K562 (cell line): ENCODE measurements at regions not wholly inside any gene's neighbourhood (a gene's known extent, or its start where the extent isn't known, plus 50 kb on each side); places are given as distances from the start of the nearest gene placed in this dataset.
"Not testable (repeated sequence)": the region's sequence is repeated elsewhere in the genome, so short reads cannot be mapped to it uniquely, and the experiment has no call there.

Experiments used
- ATAC-seq: fragments of 200-7000 bp; cut with Tn5 transposase; 3 replicates; pipeline ENCODE4 v1.9.1; 2020; ENCODE audit warnings: moderate library complexity
- BruUV-seq: library from RNA; stranded (reverse); fragments of 400-500 nt; replicated peaks from 2 replicates; lab custom pipeline; 2021; lab: Mats Ljungman, UMichigan
- CTCF ChIA-PET: fragments of 300-600 bp; formaldehyde crosslinking; extraction: SDS; loops from one replicate; lab custom pipeline; 2021; ENCODE audit warnings: low intra/inter-chr PET ratio; lab: Yijun Ruan, JAX
- POLR2A ChIA-PET: fragments of 300-600, 350-650 bp; sonication (Branson Sonifier 250); formaldehyde crosslinking; extraction: SDS; loops from one replicate; lab custom pipeline; 2021; ENCODE audit warnings: antibody characterized with exemption, inconsistent platforms; lab: Yijun Ruan, JAX
- DNase-seq, 4 experiments: peaks; one replicate each; pipeline versions ENCODE4 v3.0.0 to v3.0.0-alpha.2; 2011 to 2018; ENCODE audit warnings: low spot score in 3 of 4, mixed read lengths in 3 of 4; ENCODE audit errors: extremely low read depth in 1 of 4
- FAIRE-seq: peaks from 2 replicates; lab custom pipeline; 2011; peaks lifted over from hg19 to GRCh38; lab: Jason Lieb, UNC
- H2AFZ ChIP-seq: 2 replicates; pipeline ENCODE4 v1.6.0; 2011; ENCODE audit warnings: low read depth, low read length, control low read depth, inconsistent platforms
- H3K27ac ChIP-seq: fragments of 200-600 bp; 3 replicates; pipeline ENCODE4 v1.8.0; 2011; ENCODE audit warnings: low read depth, mild to moderate bottlenecking, control low read depth, inconsistent platforms, low read length, moderate library complexity, mixed read lengths; ENCODE audit errors: extremely low read depth
- H3K27me3 ChIP-seq, 2 experiments: fragments of 300-600 bp in 1 of 2; 2 replicates in 1 of 2; 3 replicates in 1 of 2; pipeline versions ENCODE4 v1.6.0 to v1.8.0; 2011; ENCODE audit warnings: inconsistent platforms in 2 of 2, low read length in 2 of 2, mild to moderate bottlenecking in 1 of 2, mixed read lengths in 1 of 2, moderate library complexity in 1 of 2; ENCODE audit not compliant: control insufficient read depth in 2 of 2, insufficient read depth in 2 of 2
- H3K36me3 ChIP-seq: fragments of 300-600 bp; 3 replicates; pipeline ENCODE4 v1.8.0; 2011; ENCODE audit warnings: mild to moderate bottlenecking, low read length, inconsistent platforms; ENCODE audit not compliant: control insufficient read depth, insufficient read depth
- H3K4me1 ChIP-seq, 2 experiments: fragments of 200-600 bp in 1 of 2; replicated peaks in 1 of 2; 2 replicates in 1 of 2; 3 replicates in 1 of 2; pipeline versions ENCODE4 v1.5.1 to v1.8.0; 2011; ENCODE audit warnings: inconsistent platforms in 2 of 2, low read length in 2 of 2, mild to moderate bottlenecking in 1 of 2, mixed read lengths in 1 of 2, moderate library complexity in 1 of 2; ENCODE audit not compliant: control insufficient read depth in 2 of 2, insufficient read depth in 2 of 2
- H3K4me2 ChIP-seq: 2 replicates; pipeline ENCODE4 v1.6.1; 2011; ENCODE audit warnings: low read length, control low read depth, inconsistent platforms, mixed read lengths; ENCODE audit not compliant: insufficient read depth
- H3K4me3 ChIP-seq: fragments of 200-600 bp; sonication (generic), shearing (Covaris generic); 2 replicates; pipeline ENCODE4 v1.5.1; 2016; ENCODE audit warnings: control low read depth, inconsistent platforms
- H3K79me2 ChIP-seq: fragments of 200-600 bp; 3 replicates; pipeline ENCODE4 v1.8.0; 2011; ENCODE audit warnings: low read length, inconsistent platforms; ENCODE audit not compliant: control insufficient read depth, insufficient read depth
- H3K9ac ChIP-seq, 2 experiments: 2 replicates each; pipeline versions ENCODE4 v1.6.0 to v1.6.1; 2011; ENCODE audit warnings: low read depth in 2 of 2, low read length in 2 of 2, control low read depth in 1 of 2, inconsistent platforms in 1 of 2, mild to moderate bottlenecking in 1 of 2, mixed read lengths in 1 of 2; ENCODE audit not compliant: insufficient read depth in 1 of 2
- H3K9me1 ChIP-seq: one replicate; pipeline ENCODE4 v1.6.0; 2011; ENCODE audit warnings: inconsistent platforms, mild to moderate bottlenecking, low read length, moderate library complexity; ENCODE audit not compliant: control insufficient read depth, insufficient read depth
- H3K9me3 ChIP-seq: replicated peaks from 2 replicates; pipeline ENCODE4 v1.5.1; 2011; ENCODE audit warnings: low read depth, low read length, inconsistent platforms; ENCODE audit not compliant: control insufficient read depth, insufficient read depth
- H4K20me1 ChIP-seq: replicated peaks from 2 replicates; pipeline ENCODE4 v1.6.1; 2011; ENCODE audit warnings: low read length, inconsistent platforms, mixed read lengths; ENCODE audit not compliant: control insufficient read depth, insufficient read depth
- CEBPG ChIP-seq, 3 experiments: fragments of 200-800 bp in 1 of 3; sonication (Bioruptor generic) in 1 of 3; sonication (generic) in 1 of 3; formaldehyde crosslinking in 1 of 3; IDR thresholded peaks in 2 of 3; conservative IDR thresholded peaks in 1 of 3; 2 replicates each; pipeline versions ENCODE4 v1.6.1 to v1.8.0; 2016 to 2022; ENCODE audit warnings: missing compliant biosample characterization in 2 of 3, missing genetic modification characterization in 2 of 3, mild to moderate bottlenecking in 1 of 3, missing genetic modification reagents in 1 of 3
- NEUROD1 ChIP-seq: fragments of 150-350 bp; IDR thresholded peaks from 2 replicates; pipeline ENCODE4 v1.6.1; 2014; ENCODE audit warnings: borderline replicate concordance, low read length, low read depth; ENCODE audit not compliant: partially characterized antibody
- NFXL1 ChIP-seq: fragments of 450-650 bp; formaldehyde crosslinking; IDR thresholded peaks from 2 replicates; pipeline ENCODE4 v1.4.0; 2021; ENCODE audit warnings: mild to moderate bottlenecking
- ZBTB17 ChIP-seq: fragments of 450-650 bp; formaldehyde crosslinking; IDR thresholded peaks from 2 replicates; pipeline ENCODE4 v1.4.0; 2020; ENCODE audit warnings: mild to moderate bottlenecking
- WGBS: fragments of 100-300 bp; shearing (Covaris generic); methylation state at CpG from one replicate; pipeline ENCODE4 v1.1.6; 2016; ENCODE audit warnings: low coverage, mixed read lengths; ENCODE audit not compliant: insufficient coverage; ENCODE audit errors: missing lambda C conversion rate; 5-methylcytosine and 5-hydroxymethylcytosine counted together
- in situ Hi-C: fragments of 300-500 bp; cut with MboI; formaldehyde crosslinking; loops from 4 replicates; pipeline ENCODE4 v1.15.0; 2018; ENCODE audit warnings: inconsistent platforms, mixed read lengths
- intact Hi-C: fragments of 100-400 bp; cut with micrococcal nuclease; formaldehyde crosslinking; loops from 2 replicates; pipeline ENCODE4 v1.14.2; 2022

GRCh38 chr9:40911647-40912046, 216.8 kb downstream of the FOXD4L6 start:
- in situ Hi-C loops, result no loop called here
- POLR2A ChIA-PET, result no interaction called here
- FAIRE-seq (no peak), ATAC-seq (no peak)
- H3K4me1 ChIP-seq, result no peaks in the 10 kb centered on the region
- H3K4me3 ChIP-seq, result no peak overlapping the region
- no peak overlapping the region for H3K4me2 ChIP-seq
- H3K79me2 ChIP-seq, result no peaks in the 10 kb centered on the region
- no peak overlapping the region for H3K27ac ChIP-seq
- H3K27me3 ChIP-seq, result no peaks in the 10 kb centered on the region
- TF ChIP-seq NEUROD1 (no peak), ZBTB17 (CRISPR knock-in tag) (no peak), CEBPG (CRISPR knock-in tag; IDR thresholded peaks at IDR 0.05) (no peak), CEBPG (tag; conservative IDR thresholded peaks at IDR 0.05 in 1 of 2, IDR thresholded peaks at IDR 0.05 in 1 of 2) (no peak), NFXL1 (CRISPR knock-in tag) (no peak)
- TF ChIP-seq, all 486 proteins: peak for 0
- WGBS, result 12% methylated on average over 5 of the region's 5 CpGs
- no TSS peak for BruUV-seq
- H3K9ac ChIP-seq, result no peak overlapping the region
- intact Hi-C loops, result no loop called here
- H4K20me1 ChIP-seq, result no peaks in the 10 kb centered on the region
- CTCF ChIA-PET, result no interaction called here
- no peaks in the 10 kb centered on the region for H3K36me3 ChIP-seq
- no peaks in the 10 kb centered on the region for H3K9me1 ChIP-seq
- no peak for DNase-seq
- no peaks in the 10 kb centered on the region; the same call in 1 of the 2 replicates for H3K9me3 ChIP-seq
- no peak overlapping the region for H2AFZ ChIP-seq

GRCh38 chr9:40910995-40911394, 217.5 kb downstream of the FOXD4L6 start:
- H3K4me1 ChIP-seq, DNase-seq, H3K9me1 ChIP-seq, H3K36me3 ChIP-seq, intact Hi-C loops, POLR2A ChIA-PET, H3K27me3 ChIP-seq, H3K4me3 ChIP-seq, H3K79me2 ChIP-seq, H3K9me3 ChIP-seq, H3K27ac ChIP-seq, CTCF ChIA-PET, ATAC-seq, BruUV-seq, H3K4me2 ChIP-seq, H3K9ac ChIP-seq, FAIRE-seq, in situ Hi-C loops, H4K20me1 ChIP-seq, H2AFZ ChIP-seq: not testable (repeated sequence)
- 15% methylated on average over 8 of the region's 8 CpGs for WGBS
